ENCODE measurements at regions not wholly inside any gene's neighbourhood (a gene's known extent, or its start where the extent isn't known, plus 50 kb on each side); places are given as distances from the start of the nearest gene placed in this dataset.

GRCh38 chr6:21348146-21348503 lies 245.4 kb upstream of the SOX4 start:
- TF ChIP-seq CTCF (IDR thresholded peaks at IDR 0.05; ENCODE audit: insufficient read depth, low read depth, low read length) (no peak), EZH2 (IDR thresholded peaks at IDR 0.05; ENCODE audit: insufficient read depth, low read length) (no peak)

All from astrocyte (in vitro differentiated cells and primary cell).